ENCODE measurements at regions not wholly inside any gene's neighbourhood (a gene's known extent, or its start where the extent isn't known, plus 50 kb on each side); places are given as distances from the start of the nearest gene placed in this dataset.

DNA sequence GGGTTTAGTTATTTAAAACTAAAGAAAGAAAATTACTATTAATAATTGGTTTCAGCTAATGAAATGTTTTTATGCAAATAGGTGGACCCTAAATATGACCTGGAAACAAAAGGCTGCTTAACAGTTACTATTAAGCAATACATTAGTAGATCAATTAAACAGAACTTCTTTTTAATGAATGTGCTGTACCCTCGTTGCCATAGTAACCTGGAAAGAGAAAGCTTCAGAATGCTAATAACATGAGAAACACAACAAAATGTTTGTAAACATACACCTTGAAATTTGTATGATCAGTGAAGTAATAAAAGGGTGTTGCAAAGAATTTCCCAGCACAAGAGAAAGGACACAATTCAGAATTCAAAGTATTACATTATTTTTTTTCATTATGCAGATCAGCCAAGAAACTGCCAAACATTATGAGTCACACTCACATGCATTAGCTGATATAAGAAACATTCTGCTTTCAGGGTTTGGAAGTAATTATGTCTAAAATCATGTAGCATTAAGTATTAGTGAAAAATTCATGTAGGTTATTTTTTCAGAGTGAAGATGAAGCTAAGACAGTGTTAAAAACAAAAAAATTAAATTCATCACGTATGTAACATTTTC, 348.3 kb downstream of the ISL1 start:
- in situ Hi-C loops (cut with HindIII; ENCODE audit: low pct_unique_long_range_greater_than_20kb, low sequenced_read_pairs): no loop called here
- CTCF ChIA-PET: no interaction called here
- ATAC-seq: no peak

DNA sequence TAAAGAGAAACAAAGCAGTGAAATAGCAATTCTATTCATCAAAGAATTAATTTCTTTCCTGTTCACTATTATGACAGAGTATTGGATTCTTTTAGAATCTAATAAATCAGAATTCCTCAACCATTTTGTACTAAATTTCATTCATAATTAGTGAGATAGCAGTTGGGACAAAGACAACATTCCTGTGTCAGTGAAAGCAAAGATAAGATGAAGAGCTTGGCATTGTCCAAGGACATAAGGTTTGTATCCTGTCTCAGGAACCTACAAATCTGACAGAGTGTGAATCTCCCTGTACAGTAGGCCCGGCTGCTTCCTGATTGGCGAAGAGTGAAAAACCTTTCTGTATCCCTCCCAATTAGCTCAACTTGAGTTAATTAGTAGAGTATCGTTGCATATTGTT, 349.1 kb downstream of the ISL1 start:
- in situ Hi-C loops (cut with HindIII; ENCODE audit: low pct_unique_long_range_greater_than_20kb, low sequenced_read_pairs) (no loop called here), intact Hi-C loops (cut with micrococcal nuclease; ENCODE audit: unreplicated experiment) (no loop called here)
- Histone ChIP-seq H3K36me3 (ENCODE audit: control insufficient read depth, insufficient read depth, low read length) (no peaks in the 10 kb centered on the region), H3K27ac (ENCODE audit: low read length) (no peak overlapping the region), H3K9me3 (ENCODE audit: control insufficient read depth, insufficient read depth, low read depth, low read length) (no peaks in the 10 kb centered on the region; the same call in 1 of the 2 replicates), H3K27me3 (ENCODE audit: control insufficient read depth, insufficient read depth, low read length) (no peaks in the 10 kb centered on the region), H3K4me1 (ENCODE audit: control insufficient read depth, insufficient read depth, low read length) (no peaks in the 10 kb centered on the region), H3K4me3 (ENCODE audit: low read depth in 2 of 2, low read length in 2 of 2) (no peak overlapping the region)
- no TSS peak for BruUV-seq (replicated peaks)
- TF ChIP-seq, protein P1, sequence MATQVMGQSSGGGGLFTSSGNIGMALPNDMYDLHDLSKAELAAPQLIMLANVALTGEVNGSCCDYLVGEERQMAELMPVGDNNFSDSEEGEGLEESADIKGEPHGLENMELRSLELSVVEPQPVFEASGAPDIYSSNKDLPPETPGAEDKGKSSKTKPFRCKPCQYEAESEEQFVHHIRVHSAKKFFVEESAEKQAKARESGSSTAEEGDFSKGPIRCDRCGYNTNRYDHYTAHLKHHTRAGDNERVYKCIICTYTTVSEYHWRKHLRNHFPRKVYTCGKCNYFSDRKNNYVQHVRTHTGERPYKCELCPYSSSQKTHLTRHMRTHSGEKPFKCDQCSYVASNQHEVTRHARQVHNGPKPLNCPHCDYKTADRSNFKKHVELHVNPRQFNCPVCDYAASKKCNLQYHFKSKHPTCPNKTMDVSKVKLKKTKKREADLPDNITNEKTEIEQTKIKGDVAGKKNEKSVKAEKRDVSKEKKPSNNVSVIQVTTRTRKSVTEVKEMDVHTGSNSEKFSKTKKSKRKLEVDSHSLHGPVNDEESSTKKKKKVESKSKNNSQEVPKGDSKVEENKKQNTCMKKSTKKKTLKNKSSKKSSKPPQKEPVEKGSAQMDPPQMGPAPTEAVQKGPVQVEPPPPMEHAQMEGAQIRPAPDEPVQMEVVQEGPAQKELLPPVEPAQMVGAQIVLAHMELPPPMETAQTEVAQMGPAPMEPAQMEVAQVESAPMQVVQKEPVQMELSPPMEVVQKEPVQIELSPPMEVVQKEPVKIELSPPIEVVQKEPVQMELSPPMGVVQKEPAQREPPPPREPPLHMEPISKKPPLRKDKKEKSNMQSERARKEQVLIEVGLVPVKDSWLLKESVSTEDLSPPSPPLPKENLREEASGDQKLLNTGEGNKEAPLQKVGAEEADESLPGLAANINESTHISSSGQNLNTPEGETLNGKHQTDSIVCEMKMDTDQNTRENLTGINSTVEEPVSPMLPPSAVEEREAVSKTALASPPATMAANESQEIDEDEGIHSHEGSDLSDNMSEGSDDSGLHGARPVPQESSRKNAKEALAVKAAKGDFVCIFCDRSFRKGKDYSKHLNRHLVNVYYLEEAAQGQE (IDR thresholded peaks at IDR 0.05; ENCODE audit: insufficient read depth in 1 of 2, low read depth in 2 of 2, low read length in 1 of 2): no peak
- no peak for TF ChIP-seq TCF7L2 (IDR thresholded peaks at IDR 0.05; ENCODE audit: low read depth, low read length)
- no peak for TF ChIP-seq SIN3A (IDR thresholded peaks at IDR 0.05; ENCODE audit: borderline replicate concordance, insufficient read depth, low read depth, low read length)
- no peak for TF ChIP-seq CTCF (IDR thresholded peaks at IDR 0.05)
- TF ChIP-seq POLR2AphosphoS5 (IDR thresholded peaks at IDR 0.05; ENCODE audit: low read depth, low read length): no peak
- ChIA-PET CTCF (no interaction called here), POLR2A (no interaction called here)
- ATAC-seq: no peak
- DNase-seq (ENCODE audit: low read depth, low spot score): no peak

More for the DNA sequence above, 348.3 kb downstream of the ISL1 start:
- Histone ChIP-seq H3K27ac (ENCODE audit: low read length) (no peak overlapping the region), H3K4me3 (ENCODE audit: low read depth in 2 of 2, low read length in 2 of 2) (no peak overlapping the region), H3K36me3 (ENCODE audit: control insufficient read depth, insufficient read depth, low read length) (no peaks in the 10 kb centered on the region), H3K27me3 (ENCODE audit: control insufficient read depth, insufficient read depth, low read length) (no peaks in the 10 kb centered on the region), H3K4me1 (ENCODE audit: control insufficient read depth, insufficient read depth, low read length) (no peaks in the 10 kb centered on the region), H3K9me3 (ENCODE audit: control insufficient read depth, insufficient read depth, low read depth, low read length) (no peaks in the 10 kb centered on the region; the same call in 1 of the 2 replicates)
- POLR2A ChIA-PET: no interaction called here
- intact Hi-C loops (cut with micrococcal nuclease; ENCODE audit: unreplicated experiment): no loop called here
- no peak for TF ChIP-seq TCF7L2 (IDR thresholded peaks at IDR 0.05; ENCODE audit: low read depth, low read length)
- no peak for TF ChIP-seq SIN3A (IDR thresholded peaks at IDR 0.05; ENCODE audit: borderline replicate concordance, insufficient read depth, low read depth, low read length)
- TF ChIP-seq, protein P1 (IDR thresholded peaks at IDR 0.05; ENCODE audit: insufficient read depth in 1 of 2, low read depth in 2 of 2, low read length in 1 of 2): no peak
- no peak for TF ChIP-seq CTCF (IDR thresholded peaks at IDR 0.05)
- TF ChIP-seq POLR2AphosphoS5 (IDR thresholded peaks at IDR 0.05; ENCODE audit: low read depth, low read length): no peak
- DNase-seq (ENCODE audit: low read depth, low spot score): no peak
- BruUV-seq (replicated peaks): no TSS peak

All from Panc1 (cell line).